ENCODE measurements at regions not wholly inside any gene's neighbourhood (a gene's known extent, or its start where the extent isn't known, plus 50 kb on each side); places are given as distances from the start of the nearest gene placed in this dataset.

GRCh38 chr14:61226015-61226654 lies 55.0 kb downstream of the TMEM30B start:
- DNase-seq = no peak

GRCh38 chr14:61225344-61225743 lies 55.8 kb downstream of the TMEM30B start:
- no peak for DNase-seq

GRCh38 chr14:61223552-61223951 lies 57.6 kb downstream of the TMEM30B start:
- DNase-seq = no peak

- DNase-seq = no peak
Measured at GRCh38 chr14:61222388-61222787, 58.8 kb downstream of the TMEM30B start.

GRCh38 chr14:61221906-61222305 lies 59.2 kb downstream of the TMEM30B start:
- DNase-seq = peak; percentile 18 to 21

GRCh38 chr14:61219673-61220072 lies 61.5 kb downstream of the TMEM30B start:
- DNase-seq = no peak

- no peak for DNase-seq
Measured at GRCh38 chr14:61219256-61219655, 61.9 kb downstream of the TMEM30B start.

GRCh38 chr14:61218767-61219166 lies 62.4 kb downstream of the TMEM30B start:
- DNase-seq = no peak

GRCh38 chr14:61218157-61218556 lies 63.0 kb downstream of the TMEM30B start:
- no peak for DNase-seq

GRCh38 chr14:61217516-61217915 lies 63.6 kb downstream of the TMEM30B start:
- DNase-seq = no peak

- no peak for DNase-seq
Measured at GRCh38 chr14:61215222-61216020, 65.7 kb downstream of the TMEM30B start.

GRCh38 chr14:61213920-61214319 lies 67.2 kb downstream of the TMEM30B start:
- DNase-seq = no peak

GRCh38 chr14:61213191-61213621 lies 67.9 kb downstream of the TMEM30B start:
- DNase-seq = no peak

- DNase-seq = no peak
Measured at GRCh38 chr14:61212546-61212945, 68.6 kb downstream of the TMEM30B start.

- no peak for DNase-seq
Measured at GRCh38 chr14:61211476-61212255, 69.5 kb downstream of the TMEM30B start.

GRCh38 chr14:61203081-61203753 lies 77.9 kb downstream of the TMEM30B start:
- no peak for DNase-seq

GRCh38 chr14:61202124-61202523 lies 79.0 kb downstream of the TMEM30B start:
- no peak for DNase-seq

- DNase-seq = no peak
Measured at GRCh38 chr14:61201171-61201570, 80.0 kb downstream of the TMEM30B start.

- DNase-seq = no peak
Measured at GRCh38 chr14:61197416-61197815, 83.7 kb downstream of the TMEM30B start.

- DNase-seq = no peak
Measured at GRCh38 chr14:61196792-61197191, 84.3 kb downstream of the TMEM30B start.

- no peak for DNase-seq
Measured at GRCh38 chr14:61196034-61196433, 85.1 kb downstream of the TMEM30B start.

- DNase-seq = no peak
Measured at GRCh38 chr14:61193476-61193875, 87.7 kb downstream of the TMEM30B start.
